NK-92 treated with Interleukin-12 subunit alpha and Interleukin-12 subunit beta, amount 100 ng/mL, for 24 hours (cell line): ENCODE measurements at regions not wholly inside any gene's neighbourhood (a gene's known extent, or its start where the extent isn't known, plus 50 kb on each side); places are given as distances from the start of the nearest gene placed in this dataset.

ENCODE experiments used
- DNase-seq: peaks from one replicate; lab custom pipeline; 2025; lab: John Stamatoyannopoulos, UW

DNA sequence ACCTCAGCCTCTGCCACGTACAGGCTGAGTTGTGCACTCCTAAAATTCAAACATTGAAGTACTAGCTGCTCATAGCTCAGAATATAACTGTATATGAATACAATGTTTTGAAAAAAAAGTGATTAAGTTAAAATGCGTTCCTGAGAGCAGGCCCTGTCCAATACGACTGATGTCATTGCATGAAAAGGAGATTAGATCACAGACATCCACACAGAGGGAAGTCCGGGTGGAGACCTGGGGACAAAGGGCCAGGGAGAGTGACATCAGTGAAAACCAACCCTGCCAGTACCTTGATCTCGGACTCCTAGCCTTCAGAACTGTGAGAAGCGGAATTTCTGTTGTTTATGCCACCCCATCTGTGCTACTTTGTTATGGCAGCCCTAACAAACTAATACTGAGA, 311.4 kb upstream of the NR2F2 start:
- DNase-seq, result no peak

DNA sequence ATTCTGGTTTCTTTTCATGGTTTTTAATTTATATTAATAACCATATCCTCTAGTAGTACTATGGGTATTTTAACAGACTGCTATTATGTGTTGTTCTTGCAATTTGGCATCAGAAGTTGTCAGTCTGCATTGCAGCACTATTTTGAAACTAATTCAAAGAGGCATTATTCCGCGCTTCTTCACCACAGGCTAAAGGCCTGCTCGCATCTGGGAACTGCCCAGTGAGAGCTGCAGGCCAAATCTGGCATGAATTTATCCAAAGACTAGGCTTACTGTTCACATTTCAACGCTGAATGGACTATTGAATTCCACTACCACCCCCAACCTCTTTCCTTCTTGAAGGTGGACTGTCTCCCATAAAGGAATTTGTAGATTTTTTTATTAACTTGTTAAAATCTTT, 310.4 kb upstream of the NR2F2 start:
- DNase-seq, result no peak

DNA sequence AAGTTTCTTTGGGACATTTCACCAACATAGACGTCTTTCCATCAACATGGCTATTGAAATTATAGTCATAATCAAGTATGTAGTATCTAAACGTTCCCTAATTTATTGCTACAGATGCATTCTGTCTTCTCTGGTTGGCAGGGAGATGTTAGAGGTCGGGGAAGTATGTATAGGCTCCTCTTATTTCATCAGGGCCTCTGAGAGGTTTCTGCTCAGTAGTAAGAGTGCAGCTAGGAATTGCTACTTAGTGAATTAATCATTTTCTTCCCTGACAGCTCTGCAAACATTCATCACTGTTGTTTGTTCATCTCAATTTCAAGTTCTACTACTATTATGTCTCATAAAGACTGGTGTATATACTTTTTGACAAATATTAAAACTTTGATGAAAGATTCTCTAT, 309.7 kb upstream of the NR2F2 start:
- DNase-seq, result no peak

DNA sequence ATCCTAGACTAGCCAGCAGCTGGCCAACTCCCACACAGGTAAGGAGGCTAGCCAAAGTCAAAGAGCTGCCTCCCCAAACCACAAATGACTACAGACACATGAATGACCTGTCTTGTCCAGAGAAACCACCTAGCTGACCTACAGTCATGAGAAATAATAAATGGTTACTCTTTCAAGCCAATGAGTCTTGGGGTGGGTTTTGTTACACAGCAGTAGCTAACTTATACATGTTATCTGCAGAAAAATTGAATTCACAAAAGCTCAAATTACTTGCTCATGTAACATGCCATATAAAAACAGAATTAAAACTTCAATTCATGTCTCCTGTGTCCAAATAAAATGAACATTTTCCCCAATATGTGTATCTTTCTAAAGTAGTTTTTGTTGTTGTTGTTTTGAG, 307.4 kb upstream of the NR2F2 start:
- DNase-seq, result no peak

DNA sequence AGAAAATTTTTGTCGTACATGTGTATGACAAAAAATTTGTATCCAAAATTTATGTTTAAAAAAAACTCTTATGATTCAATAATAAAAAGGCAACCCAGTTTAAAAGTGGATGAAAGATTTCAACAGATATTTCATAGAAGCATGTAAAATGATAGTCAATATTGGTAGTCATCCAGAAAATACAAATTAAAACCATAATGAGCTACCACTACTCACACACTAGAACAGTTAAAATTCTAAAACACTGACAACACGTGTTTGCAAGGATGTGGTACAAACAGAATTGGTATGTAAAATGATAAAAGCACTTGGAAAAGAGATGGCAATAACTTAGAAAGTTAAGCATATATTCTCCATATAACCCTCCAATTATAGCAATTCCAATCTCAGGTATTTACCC, 303.0 kb upstream of the NR2F2 start:
- DNase-seq, result no peak

DNA sequence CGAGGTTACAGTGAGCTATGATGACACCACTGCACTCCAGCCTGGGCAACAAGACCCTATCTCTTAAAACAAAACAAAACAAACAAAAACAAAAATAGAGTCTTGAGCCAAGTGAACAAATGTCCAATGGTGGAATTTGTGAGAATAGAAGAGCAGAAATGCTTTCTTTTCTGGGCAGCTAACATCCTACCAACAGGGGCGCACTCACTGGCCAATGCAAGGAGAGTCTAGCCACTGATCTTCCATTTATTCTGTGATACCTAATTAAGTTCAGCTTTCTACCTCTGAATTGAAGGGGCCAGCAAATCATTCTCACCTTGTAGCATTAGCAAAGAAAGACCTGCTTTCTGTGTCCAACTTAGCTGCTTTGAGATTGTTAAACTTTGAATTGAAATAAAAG, 301.9 kb upstream of the NR2F2 start:
- no peak for DNase-seq

DNA sequence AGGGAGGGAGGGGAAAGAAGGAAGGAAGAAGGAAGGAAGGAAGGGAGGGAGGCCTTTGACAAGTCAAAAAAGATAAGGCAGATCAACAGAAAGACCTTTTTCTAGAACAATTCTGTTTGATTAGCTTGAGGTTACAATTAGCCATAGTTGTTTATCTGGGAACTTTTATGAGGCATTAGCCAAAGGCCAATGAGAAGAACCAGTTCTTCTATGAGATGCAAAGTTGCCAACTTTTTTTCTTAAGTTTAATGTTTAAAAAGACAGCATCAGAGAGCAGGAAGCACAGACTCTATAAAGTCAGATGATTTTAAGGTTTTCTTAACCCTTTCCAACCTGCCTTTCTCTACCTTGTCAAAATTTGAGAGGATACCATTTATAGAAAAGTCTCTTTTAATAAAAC, 301.3 kb upstream of the NR2F2 start:
- DNase-seq, result no peak

DNA sequence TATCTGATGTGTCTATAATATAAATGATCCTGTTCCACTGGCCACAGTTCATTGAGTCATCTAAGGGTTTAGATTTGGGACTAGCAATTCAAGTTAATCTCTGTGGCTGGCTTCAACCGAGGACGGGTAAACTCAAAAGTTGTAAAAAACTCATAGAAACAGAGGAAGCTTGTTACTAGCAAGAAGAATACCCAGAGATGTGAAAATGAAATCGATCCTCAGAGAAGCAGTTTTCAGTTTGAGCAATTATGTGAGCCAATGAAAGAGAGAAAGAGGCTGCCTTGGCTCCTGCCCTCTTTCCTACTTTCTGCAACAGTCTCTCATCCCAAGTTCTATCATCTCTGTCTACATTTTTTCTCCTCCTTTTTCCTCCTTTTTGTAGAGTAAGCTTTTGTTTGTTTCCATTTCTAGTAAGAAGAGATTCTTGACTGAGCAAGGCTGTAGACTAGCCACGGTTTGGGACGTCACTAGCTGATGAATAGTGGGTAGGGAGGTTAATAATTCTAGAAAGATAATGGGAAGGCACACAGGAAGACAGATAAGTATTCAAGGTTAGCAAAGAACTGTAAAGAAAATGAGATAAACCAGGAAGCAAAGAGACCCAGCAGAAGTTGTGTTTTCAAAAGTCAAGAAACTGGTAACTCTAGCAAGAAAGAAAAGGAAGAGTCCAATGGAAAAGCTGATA, 298.9 kb upstream of the NR2F2 start:
- DNase-seq, result no peak

DNA sequence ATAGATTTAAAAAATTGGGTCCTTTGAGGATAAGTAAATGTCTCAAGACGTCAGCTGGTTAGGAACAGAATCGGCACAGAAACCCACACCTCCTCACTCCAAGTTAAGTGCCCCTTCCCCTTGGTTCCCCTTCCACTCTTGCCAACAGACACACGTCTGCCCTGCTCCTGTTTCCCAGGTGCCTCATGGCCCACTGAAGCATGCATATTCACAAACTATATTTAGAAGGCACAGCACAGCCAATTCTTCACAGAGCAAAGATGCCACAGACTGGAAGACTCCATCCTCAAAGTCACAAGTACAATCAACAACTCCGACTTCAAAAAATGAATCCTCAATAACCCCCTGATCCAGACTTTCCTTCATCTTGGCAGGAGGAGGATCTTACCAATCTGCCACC, 295.4 kb upstream of the NR2F2 start:
- DNase-seq, result no peak

DNA sequence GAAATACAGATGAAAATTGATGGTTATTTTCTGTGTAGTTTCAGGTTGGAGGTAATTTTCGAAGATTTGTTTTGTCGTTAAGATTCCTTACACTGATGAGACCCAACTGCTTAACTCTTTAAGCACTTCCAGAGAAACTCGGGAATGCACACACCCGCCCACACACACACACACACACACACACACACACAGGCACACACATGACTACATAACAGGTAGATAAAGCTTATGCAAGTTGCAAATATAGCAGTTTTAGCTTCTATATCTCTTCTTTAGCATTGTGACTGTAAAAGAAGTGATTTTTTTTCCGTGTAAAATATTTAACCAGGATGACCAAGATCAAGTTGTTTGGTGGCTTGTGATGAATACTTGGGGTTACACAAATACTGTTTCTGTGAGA, 294.9 kb upstream of the NR2F2 start:
- DNase-seq, result no peak

DNA sequence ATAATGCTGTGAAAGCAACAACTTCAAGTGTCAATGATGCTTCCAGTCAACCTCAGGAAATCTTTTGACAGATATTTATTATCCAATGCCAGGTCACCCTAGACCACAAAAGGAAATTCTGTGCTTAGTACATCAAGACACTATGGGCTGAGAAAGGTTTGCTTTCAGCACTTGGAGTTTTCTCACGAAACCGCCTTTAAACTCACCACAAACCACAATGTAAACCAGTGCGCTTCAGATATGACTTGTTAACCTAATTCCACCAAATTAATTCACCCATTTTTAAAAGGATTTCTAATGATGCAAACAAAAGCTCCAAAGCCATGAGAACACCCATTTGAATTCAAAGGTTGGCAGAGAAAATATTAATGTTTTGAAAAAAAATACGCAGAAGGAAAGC, 292.9 kb upstream of the NR2F2 start:
- DNase-seq, result no peak

DNA sequence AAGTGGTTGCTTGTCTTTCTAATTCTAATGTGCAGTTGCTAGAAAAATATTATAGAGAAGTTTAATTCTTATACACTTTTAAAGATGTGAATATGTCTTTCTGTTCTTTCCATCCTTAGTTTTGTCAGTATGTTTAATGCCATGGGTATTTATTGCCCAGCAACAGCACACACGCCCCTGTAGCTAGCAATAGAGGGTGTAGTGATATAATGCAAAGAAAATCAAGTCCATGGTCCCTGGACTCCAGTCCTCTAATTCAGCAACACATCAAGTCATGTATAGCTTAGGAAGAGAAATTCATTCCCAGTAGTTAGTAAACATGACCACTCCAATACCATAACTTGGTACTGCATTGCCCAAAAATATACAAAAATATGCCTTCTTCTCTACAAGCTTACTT, 292.4 kb upstream of the NR2F2 start:
- no peak for DNase-seq

DNA sequence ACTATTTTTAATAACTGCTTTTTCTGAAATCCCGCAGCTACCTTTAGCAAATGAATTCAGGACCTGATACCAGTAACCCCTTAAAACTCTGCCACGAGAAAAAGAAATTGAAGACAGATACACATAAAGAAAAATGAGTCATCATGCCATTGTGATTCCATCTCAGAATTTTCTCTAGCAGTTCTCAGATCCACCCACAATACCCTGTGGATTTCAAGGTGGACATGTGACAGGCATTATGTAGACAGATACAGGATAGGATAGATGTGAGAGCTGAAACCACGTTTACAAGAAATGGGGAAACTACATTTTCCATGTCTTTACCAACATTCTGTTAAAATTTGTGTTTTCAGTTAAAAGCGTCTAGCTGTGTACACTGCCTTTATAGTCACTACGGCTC, 291.9 kb upstream of the NR2F2 start:
- DNase-seq, result no peak

DNA sequence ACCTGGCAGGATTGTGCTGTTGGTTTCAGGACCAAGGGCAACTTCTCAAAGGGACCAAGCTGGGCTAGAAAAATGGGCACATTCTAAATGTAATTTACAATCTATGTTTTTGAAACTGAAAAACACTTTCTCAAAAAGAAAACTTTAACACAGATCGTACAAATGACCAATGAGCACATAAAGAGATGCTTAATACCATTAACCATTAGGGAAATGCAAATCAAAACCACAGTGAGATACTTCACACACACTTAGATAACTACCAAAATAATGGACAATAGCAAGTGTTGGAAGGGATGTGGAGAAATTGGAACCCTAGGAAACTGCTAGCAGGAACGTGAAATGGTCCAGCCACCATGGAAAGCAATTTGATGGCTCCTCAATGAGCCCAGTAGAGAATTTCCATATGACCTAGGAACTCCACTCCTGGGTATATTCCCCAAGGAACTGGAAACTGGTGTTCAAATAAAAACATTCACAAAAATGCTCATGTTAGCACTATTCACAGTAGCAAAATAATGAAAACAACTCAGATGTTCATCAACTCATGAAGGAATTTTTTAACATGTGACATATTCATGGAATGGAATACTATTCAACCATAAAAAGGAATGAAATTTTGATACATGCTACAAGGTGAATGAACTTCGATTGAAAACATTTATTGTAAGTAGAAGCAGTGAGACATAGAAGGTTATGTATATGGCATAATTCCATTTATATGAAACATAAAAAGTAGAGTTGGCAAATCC, 288.3 kb upstream of the NR2F2 start:
- no peak for DNase-seq

DNA sequence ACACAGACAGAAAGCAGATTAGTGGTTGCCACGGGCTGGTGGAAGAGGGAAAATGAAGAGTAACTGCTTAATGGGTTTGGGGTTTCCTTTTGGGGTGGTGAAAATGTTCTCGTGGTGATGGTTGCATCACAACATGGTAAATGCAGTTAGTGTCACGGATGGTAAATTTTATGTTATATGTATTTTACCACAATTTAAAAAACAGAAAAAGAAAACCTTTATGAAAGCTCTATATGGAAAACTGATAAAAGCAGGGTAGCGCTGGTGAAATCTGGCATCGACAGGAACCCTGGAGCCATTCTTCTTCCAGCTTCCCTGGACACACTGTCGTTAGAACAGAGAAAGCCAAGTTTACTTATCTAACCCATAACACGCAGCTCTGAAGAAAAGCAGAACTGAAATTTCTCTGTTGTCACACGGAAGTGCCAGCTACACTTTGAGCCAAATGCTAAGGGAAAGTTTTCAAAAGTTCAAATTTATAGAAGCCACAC, 287.7 kb upstream of the NR2F2 start:
- DNase-seq, result no peak

DNA sequence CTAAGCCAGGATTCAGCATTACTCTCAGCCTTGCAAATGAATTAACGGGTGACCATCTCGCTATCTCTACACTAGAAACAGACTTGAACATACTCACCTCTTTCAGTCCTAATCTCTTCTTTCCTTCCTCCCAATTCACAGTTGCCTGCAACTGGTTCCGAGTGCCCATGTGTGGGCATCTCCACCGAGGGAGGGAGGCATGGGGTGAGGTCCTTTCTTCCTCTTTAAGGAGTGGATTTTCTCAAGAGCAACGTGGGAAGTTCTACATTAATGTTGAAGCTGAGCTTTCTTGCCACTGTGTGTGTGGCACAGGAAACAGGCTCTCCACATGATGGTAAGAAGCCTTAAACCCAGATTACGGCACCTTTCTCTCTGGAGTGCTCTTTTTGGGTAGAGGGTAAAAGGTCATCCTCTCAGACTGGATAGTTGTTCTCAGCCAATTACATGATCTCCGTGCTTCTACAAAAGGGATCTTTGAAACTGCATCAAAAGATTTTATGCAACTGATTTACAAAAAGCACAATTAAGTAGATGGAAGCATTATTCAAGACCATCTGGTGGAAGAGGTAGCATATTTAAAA, 286.8 kb upstream of the NR2F2 start:
- DNase-seq, result no peak

DNA sequence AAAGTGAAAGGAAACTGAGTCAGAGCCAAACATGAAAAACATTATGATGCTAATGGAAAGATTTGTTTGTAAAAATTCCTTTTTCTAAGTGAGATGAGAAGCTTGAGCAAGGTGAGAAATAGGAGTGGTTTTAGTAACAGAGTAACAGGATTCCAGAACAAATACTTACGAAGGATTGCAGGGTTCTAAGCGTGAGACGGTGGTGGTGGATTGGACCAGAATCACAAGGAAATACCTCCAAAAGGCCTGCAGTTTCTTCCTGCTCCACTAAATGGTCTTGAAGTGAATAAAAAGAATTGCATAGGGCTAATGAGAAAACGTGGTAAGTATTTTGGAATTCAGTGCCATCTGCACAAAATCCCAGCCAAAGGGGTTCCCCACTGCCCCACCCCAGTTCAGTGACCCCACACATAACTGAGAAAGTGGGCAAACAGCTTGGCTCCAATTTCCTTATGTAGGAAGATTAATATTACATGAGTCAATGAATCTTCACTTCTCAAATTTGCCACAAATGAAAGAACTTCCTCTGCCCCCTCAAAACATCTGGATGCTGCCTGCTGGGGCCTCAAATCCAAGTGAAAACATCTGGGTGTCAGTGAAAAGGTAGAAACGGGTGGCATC, 283.8 kb upstream of the NR2F2 start:
- DNase-seq, result no peak

DNA sequence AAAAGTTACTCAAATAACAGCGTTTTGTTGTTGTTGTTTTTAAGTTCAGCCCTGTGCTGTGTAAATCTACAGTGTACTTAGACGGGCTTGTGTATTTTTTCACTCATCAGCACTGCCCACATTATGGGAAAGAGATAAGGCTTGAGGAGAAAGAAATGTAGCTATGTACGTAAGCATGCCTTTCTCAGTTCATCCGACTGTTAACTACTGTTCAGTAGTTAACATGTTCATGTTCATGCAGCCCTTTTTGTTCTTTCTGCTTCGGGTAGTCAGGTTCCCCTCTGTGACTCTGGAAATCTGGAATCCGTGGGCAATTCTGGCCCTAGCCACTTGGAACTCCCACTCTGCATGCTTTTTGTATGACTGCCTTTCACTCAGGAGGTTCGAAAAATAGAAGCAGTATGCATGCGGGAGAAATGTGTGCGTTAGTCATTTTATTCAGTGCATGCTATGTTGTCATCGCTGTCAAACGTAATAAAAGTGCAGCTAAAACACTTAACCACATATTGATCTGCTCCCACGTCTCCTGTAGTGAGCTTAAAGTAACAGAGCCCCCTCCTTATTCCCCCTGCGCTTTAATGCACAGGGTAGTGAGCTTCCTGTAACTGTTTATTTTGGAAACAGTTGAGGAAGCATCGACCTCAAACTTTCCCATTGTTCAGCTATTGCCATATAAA, 283.1 kb upstream of the NR2F2 start:
- DNase-seq, result no peak

DNA sequence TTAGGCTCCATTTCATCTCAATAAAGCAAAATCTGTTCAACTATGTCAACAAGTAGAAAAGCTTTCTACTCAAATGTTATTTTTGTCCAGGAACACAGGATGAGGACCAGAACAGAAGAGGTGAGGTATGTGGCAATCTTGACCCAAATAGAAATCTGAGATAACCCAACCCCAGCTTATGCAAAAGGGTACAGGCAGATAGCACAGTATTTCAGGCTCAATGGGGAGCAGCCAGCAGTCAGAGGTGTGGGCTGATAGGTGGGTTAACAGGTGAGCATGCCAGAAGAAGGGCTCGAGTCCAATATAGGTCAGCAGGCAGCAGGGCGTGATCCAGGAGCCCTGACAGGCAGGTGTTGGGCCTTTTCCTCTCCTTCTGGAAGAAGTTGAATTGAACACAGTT, 281.2 kb upstream of the NR2F2 start:
- no peak for DNase-seq

DNA sequence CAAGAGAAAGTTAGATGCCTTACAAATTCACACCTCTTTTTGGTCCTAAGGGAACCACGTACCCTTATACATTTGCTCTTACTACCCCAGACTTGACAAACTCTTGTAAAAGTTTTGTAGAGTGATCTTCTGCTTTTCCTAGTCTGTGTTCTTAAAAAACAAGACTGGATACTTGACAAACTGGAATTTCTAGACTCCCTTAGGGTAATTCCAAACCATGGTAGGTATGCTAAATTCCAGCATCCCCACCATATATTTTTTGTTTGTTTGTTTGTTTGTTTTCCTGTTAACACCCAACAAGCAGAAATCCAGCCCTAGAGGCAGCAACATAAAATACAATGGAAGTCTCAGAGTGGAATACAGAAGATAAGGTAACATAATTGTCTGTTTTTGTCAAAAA, 280.7 kb upstream of the NR2F2 start:
- DNase-seq, result no peak

DNA sequence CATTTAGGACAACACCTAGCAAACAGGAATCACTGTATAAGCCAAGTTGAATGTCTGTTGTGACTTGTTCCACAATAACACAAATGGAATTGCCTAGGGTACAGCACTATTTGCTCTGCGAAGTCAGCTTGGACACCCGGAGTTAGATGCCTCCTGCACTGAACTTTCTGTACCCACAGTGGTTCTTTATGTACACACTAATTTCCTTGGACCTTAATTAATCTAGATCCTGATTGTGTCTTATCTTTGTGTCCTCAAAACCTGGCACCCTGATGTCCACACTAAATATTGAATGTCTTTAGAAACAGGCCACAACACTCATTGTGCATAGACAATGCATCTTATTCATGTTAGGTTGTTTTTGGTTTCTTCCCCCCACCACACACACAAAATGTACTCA, 278.9 kb upstream of the NR2F2 start:
- DNase-seq, result no peak

DNA sequence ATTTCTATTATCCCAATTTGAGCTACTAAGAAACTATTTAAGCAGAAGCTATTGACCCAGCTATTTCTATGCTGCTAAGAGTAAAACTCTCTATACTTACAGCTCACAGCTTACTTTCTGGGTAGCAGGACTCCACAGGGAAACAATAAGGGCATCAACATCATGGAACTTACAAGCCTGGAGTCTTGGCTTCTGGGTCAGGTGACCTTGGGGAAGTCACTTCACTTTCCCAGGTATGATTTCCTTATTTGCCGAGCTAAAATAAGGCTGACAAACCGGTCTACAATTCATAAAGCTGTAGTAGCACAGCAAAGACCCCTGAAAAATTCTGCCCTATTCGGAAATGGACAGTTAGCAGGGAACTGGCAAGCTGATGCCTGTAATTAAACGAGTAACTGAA, 278.3 kb upstream of the NR2F2 start:
- no peak for DNase-seq
